Activated naive CD4-positive, alpha-beta T cell treated with anti-CD3 and anti-CD28 coated beads for 36 hours (primary cell): ENCODE measurements at regions not wholly inside any gene's neighbourhood (a gene's known extent, or its start where the extent isn't known, plus 50 kb on each side); places are given as distances from the start of the nearest gene placed in this dataset.

Experiments
- CTCF ChIA-PET: fragments of 350-600 bp; sonication (Branson Sonifier 250); formaldehyde crosslinking; loops from one replicate; lab custom pipeline; 2021; ENCODE audit warnings: antibody characterized with exemption; lab: Charles Lee
- DNase-seq: peaks from one replicate; pipeline ENCODE4 v3.0.0-alpha.2; 2020
- H3K27ac Mint-ChIP-seq: one replicate; pipeline ENCODE4 v1.8.0; 2021; ENCODE audit warnings: mild to moderate bottlenecking, mixed read lengths
- H3K27me3 Mint-ChIP-seq: one replicate; pipeline ENCODE4 v1.8.0; 2021; ENCODE audit warnings: low read depth, mixed read lengths
- H3K36me3 Mint-ChIP-seq: one replicate; pipeline ENCODE4 v1.8.0; 2021; ENCODE audit warnings: low read depth, mixed read lengths
- H3K4me1 Mint-ChIP-seq: one replicate; pipeline ENCODE4 v1.8.0; 2021; ENCODE audit warnings: low read depth, mixed read lengths
- H3K4me3 Mint-ChIP-seq: one replicate; pipeline ENCODE4 v1.8.0; 2021; ENCODE audit warnings: mild to moderate bottlenecking, moderate library complexity, mixed read lengths
- H3K9me3 Mint-ChIP-seq: one replicate; pipeline ENCODE4 v1.8.0; 2021; ENCODE audit warnings: mixed read lengths
- intact Hi-C: fragments of 100-400 bp; cut with micrococcal nuclease; formaldehyde crosslinking; loops from one replicate; pipeline ENCODE4 v1.15.1; 2023

DNA sequence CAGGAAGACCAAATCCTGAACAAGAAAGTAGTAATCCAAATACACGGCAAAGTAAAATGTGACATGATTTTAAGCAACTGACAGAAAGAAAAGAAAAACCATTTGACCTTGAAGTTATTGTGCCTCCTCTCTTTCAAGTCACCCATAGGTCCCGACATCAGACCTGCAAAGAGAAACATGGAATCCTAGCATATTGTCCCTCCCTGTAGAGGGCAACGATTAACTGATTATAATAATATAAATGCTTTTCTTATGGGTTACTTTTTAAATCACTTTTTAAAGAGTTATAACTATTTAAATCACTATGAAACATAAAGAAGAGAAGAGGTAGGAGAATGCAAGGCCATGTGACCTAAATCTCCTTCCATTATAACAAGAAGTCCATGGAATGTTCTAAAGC, 143.2 kb upstream of the LIPC start:
- no peaks in the 10 kb centered on the region for H3K36me3 Mint-ChIP-seq
- CTCF ChIA-PET, result interaction anchor here (0.9 kb wide), 1 partner anchor 19 kb away, joined by 3 read pairs; no protein-coding TSS in a partner anchor
- intact Hi-C loops, result no loop called here
- no peak for DNase-seq
- H3K9me3 Mint-ChIP-seq, result peaks cover 4% of the 10 kb centered on the region
- H3K27ac Mint-ChIP-seq, result no peak overlapping the region
- no peaks in the 10 kb centered on the region for H3K27me3 Mint-ChIP-seq
- no peak overlapping the region for H3K4me3 Mint-ChIP-seq
- H3K4me1 Mint-ChIP-seq, result peaks cover 26% of the 10 kb centered on the region

- CTCF ChIA-PET, result no interaction called here
- Mint-ChIP-seq H3K27me3 (no peaks in the 10 kb centered on the region), H3K36me3 (no peaks in the 10 kb centered on the region), H3K4me3 (no peak overlapping the region), H3K27ac (no peak overlapping the region), H3K9me3 (peaks cover 5% of the 10 kb centered on the region), H3K4me1 (peaks cover 23% of the 10 kb centered on the region)
- intact Hi-C loops, result no loop called here
- DNase-seq, result no peak
Observed at GRCh38 chr15:58291848-58292247, 139.9 kb upstream of the LIPC start.

GRCh38 chr15:58292751-58293175, 139.0 kb upstream of the LIPC start:
- peak; percentile 31 for DNase-seq
- no peaks in the 10 kb centered on the region for H3K36me3 Mint-ChIP-seq
- peaks cover 22% of the 10 kb centered on the region for H3K4me1 Mint-ChIP-seq
- H3K4me3 Mint-ChIP-seq, result no peak overlapping the region
- H3K27ac Mint-ChIP-seq, result no peak overlapping the region
- H3K27me3 Mint-ChIP-seq, result no peaks in the 10 kb centered on the region
- peaks cover 6% of the 10 kb centered on the region for H3K9me3 Mint-ChIP-seq
- CTCF ChIA-PET, result no interaction called here
- intact Hi-C loops, result no loop called here

GRCh38 chr15:58293622-58294550, 137.9 kb upstream of the LIPC start:
- Mint-ChIP-seq H3K9me3 (peaks cover 6% of the 10 kb centered on the region), H3K4me1 (peaks cover 22% of the 10 kb centered on the region), H3K4me3 (no peak overlapping the region), H3K27ac (no peak overlapping the region), H3K27me3 (no peaks in the 10 kb centered on the region), H3K36me3 (no peaks in the 10 kb centered on the region)
- CTCF ChIA-PET, result no interaction called here
- intact Hi-C loops, result no loop called here
- DNase-seq, result no peak

DNA sequence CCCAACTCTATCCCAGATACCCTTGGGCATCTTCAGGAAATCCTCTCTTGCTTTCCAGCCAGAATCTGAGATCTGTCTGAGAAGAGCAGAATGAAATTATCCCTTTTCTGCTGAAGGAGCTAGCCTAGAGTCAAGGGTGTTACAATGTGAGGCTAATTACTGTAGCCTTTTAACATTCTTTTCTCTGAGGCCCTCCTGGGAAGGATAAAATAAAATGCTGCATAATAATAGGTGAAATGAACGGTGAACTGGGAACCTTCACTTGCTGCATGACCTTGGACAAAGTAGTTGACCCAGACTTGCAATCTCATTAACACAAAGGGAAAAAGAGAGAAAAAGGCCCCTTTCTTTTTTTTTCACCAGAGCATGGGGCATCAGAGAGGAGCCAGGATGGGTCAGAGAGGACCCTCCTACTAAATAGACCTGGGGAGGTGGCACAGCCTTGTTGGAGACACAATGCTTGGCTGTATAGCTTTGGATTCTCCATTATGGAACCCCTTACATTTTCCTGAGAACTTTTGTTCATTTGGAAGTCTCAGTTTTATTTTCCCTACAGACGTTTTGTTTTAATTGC, 137.0 kb upstream of the LIPC start:
- no peaks in the 10 kb centered on the region for H3K27me3 Mint-ChIP-seq
- H3K4me1 Mint-ChIP-seq, result peaks cover 22% of the 10 kb centered on the region
- intact Hi-C loops, result no loop called here
- DNase-seq, result no peak
- CTCF ChIA-PET, result no interaction called here
- no peak overlapping the region for H3K27ac Mint-ChIP-seq
- no peak overlapping the region for H3K4me3 Mint-ChIP-seq
- H3K9me3 Mint-ChIP-seq, result peaks cover 6% of the 10 kb centered on the region
- H3K36me3 Mint-ChIP-seq, result no peaks in the 10 kb centered on the region

DNA sequence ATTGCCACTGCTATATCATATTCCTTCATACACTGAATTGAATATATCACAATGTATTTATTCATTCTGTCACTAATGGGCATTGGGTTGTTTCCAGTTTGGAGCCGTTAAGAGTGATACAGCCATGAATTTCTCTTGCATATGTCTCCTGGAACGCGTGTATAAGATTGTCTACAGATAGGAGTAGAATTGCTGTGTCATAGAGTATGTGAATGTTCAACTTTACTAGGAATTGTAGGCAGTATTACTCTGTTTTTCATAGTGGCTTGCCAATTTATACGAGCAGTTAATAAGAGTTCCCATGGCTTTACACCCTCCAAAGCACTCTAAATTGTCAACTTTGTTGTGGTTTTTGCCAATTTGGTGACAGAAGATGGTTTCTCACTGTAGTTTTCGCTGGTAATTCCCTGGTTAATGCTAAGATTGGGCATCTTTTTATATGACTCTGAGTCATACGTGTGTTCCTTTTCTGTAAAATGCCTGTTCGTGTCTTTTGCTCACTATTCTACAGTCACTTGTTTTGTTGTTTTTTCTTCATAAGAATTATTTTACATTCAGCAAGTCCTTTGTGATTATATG, 136.1 kb upstream of the LIPC start:
- H3K27me3 Mint-ChIP-seq, result no peaks in the 10 kb centered on the region
- H3K27ac Mint-ChIP-seq, result no peak overlapping the region
- no peak overlapping the region for H3K4me3 Mint-ChIP-seq
- CTCF ChIA-PET, result no interaction called here
- no peak for DNase-seq
- peaks cover 6% of the 10 kb centered on the region for H3K9me3 Mint-ChIP-seq
- peaks cover 19% of the 10 kb centered on the region for H3K4me1 Mint-ChIP-seq
- H3K36me3 Mint-ChIP-seq, result no peaks in the 10 kb centered on the region
- intact Hi-C loops, result no loop called here

- no peak overlapping the region for H3K4me3 Mint-ChIP-seq
- H3K27ac Mint-ChIP-seq, result no peak overlapping the region
- no peaks in the 10 kb centered on the region for H3K27me3 Mint-ChIP-seq
- H3K36me3 Mint-ChIP-seq, result no peaks in the 10 kb centered on the region
- no peak for DNase-seq
- peaks cover 6% of the 10 kb centered on the region for H3K9me3 Mint-ChIP-seq
- intact Hi-C loops, result no loop called here
- peaks cover 17% of the 10 kb centered on the region for H3K4me1 Mint-ChIP-seq
- CTCF ChIA-PET, result no interaction called here
Observed at GRCh38 chr15:58296276-58296675, 135.5 kb upstream of the LIPC start.

- no peak for DNase-seq
- peaks cover 10% of the 10 kb centered on the region for H3K4me1 Mint-ChIP-seq
- CTCF ChIA-PET, result no interaction called here
- no peaks in the 10 kb centered on the region for H3K27me3 Mint-ChIP-seq
- H3K27ac Mint-ChIP-seq, result no peak overlapping the region
- H3K36me3 Mint-ChIP-seq, result no peaks in the 10 kb centered on the region
- no peak overlapping the region for H3K4me3 Mint-ChIP-seq
- intact Hi-C loops, result no loop called here
- H3K9me3 Mint-ChIP-seq, result peaks cover 4% of the 10 kb centered on the region
Observed at GRCh38 chr15:58297639-58298038, 134.2 kb upstream of the LIPC start.

DNA sequence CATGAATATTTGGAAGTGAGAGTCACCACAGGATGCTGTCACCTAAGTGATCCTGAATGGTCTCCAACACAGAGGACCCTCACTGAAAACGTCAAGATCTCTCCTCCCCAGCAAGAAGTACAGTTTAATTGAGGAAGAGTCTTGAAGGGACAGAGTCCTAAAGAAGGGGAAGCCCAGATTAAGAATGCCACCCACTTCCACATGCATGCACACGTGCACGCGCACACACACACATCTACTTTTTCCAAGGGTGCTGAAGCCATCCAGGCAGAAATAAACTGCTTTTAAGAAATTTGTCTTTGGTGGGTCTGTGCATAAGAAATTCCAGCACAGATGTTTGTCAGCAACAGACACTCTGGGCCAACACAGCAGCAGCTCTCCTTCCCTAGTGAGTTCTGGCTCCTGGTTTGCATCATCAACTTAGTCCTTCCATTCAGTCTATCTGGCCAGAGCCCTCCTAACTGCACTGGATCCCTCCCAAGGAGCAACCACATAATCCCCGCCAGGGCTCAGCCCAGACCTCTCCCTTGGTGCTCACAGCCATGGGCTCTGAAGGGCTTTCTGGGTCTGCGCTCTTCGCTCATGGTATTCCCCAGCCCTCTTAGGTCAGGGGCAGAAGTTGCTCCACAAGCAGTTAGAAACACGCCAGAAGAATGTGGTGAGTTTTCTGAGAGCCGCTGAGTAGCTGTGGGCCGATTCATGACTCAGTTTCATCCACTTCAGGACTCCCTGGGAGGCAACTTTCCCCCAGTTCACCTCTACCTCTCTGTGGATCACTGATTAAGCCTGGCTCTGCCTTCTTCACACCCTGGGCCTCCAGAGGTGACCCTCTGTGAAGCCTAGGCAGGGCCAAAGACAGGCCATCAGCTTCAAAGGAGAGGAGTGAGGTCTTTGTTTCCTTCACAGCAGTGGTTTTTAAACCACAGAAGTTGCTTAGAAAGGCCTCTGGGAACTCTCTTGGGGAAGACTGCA, 132.6 kb upstream of the LIPC start:
- Mint-ChIP-seq H3K4me1 (peaks cover 12% of the 10 kb centered on the region), H3K4me3 (no peak overlapping the region), H3K9me3 (peaks cover 3% of the 10 kb centered on the region), H3K27me3 (no peaks in the 10 kb centered on the region), H3K36me3 (no peaks in the 10 kb centered on the region), H3K27ac (no peak overlapping the region)
- intact Hi-C loops, result no loop called here
- CTCF ChIA-PET, result no interaction called here
- no peak for DNase-seq

GRCh38 chr15:58302832-58303231, 129.0 kb upstream of the LIPC start:
- H3K9me3 Mint-ChIP-seq, result no peaks in the 10 kb centered on the region
- intact Hi-C loops, result no loop called here
- H3K4me3 Mint-ChIP-seq, result no peak overlapping the region
- no peaks in the 10 kb centered on the region for H3K27me3 Mint-ChIP-seq
- no peak for DNase-seq
- CTCF ChIA-PET, result no interaction called here
- H3K4me1 Mint-ChIP-seq, result peaks cover 15% of the 10 kb centered on the region
- no peaks in the 10 kb centered on the region for H3K36me3 Mint-ChIP-seq
- H3K27ac Mint-ChIP-seq, result no peak overlapping the region

GRCh38 chr15:58303236-58303635, 128.6 kb upstream of the LIPC start:
- DNase-seq, result no peak
- peaks cover 15% of the 10 kb centered on the region for H3K4me1 Mint-ChIP-seq
- no peaks in the 10 kb centered on the region for H3K36me3 Mint-ChIP-seq
- no peaks in the 10 kb centered on the region for H3K9me3 Mint-ChIP-seq
- H3K27ac Mint-ChIP-seq, result no peak overlapping the region
- CTCF ChIA-PET, result no interaction called here
- H3K27me3 Mint-ChIP-seq, result no peaks in the 10 kb centered on the region
- peak overlapping the region; percentile 14 for H3K4me3 Mint-ChIP-seq
- intact Hi-C loops, result no loop called here
